Middle frontal gyrus (tissue), 1 donor: ENCODE measurements at regions not wholly inside any gene's neighbourhood (a gene's known extent, or its start where the extent isn't known, plus 50 kb on each side); places are given as distances from the start of the nearest gene placed in this dataset.

Experiments used
- DNase-seq: peaks from one replicate; pipeline ENCODE4 v3.0.0-alpha.2; 2015; ENCODE audit warnings: low spot score; ENCODE audit errors: extremely low spot score

- no peak for DNase-seq
Observed at GRCh38 chr18:42137693-42138375, 182.8 kb downstream of the PIK3C3 start.

GRCh38 chr18:42141439-42141838 is 186.4 kb downstream of the PIK3C3 start:
- no peak for DNase-seq

GRCh38 chr18:42155024-42155423 is 200.0 kb downstream of the PIK3C3 start:
- DNase-seq, result no peak

- no peak for DNase-seq
Observed at GRCh38 chr18:42156281-42156680, 201.2 kb downstream of the PIK3C3 start.

GRCh38 chr18:42157420-42157819 is 202.4 kb downstream of the PIK3C3 start:
- DNase-seq, result no peak

- DNase-seq, result no peak
Observed at GRCh38 chr18:42157878-42158277, 202.8 kb downstream of the PIK3C3 start.

GRCh38 chr18:42159146-42159545 is 204.1 kb downstream of the PIK3C3 start:
- DNase-seq, result no peak

GRCh38 chr18:42163321-42163720 is 208.3 kb downstream of the PIK3C3 start:
- DNase-seq, result no peak

- DNase-seq, result no peak
Observed at GRCh38 chr18:42164556-42164955, 209.5 kb downstream of the PIK3C3 start.

- no peak for DNase-seq
Observed at GRCh38 chr18:42165922-42166513, 211.0 kb downstream of the PIK3C3 start.

- DNase-seq, result no peak
Observed at GRCh38 chr18:42168487-42168886, 213.5 kb downstream of the PIK3C3 start.

GRCh38 chr18:42168907-42169306 is 213.9 kb downstream of the PIK3C3 start:
- no peak for DNase-seq

GRCh38 chr18:42174909-42175308 is 219.9 kb downstream of the PIK3C3 start:
- DNase-seq, result no peak

- no peak for DNase-seq
Observed at GRCh38 chr18:42176599-42176998, 221.6 kb downstream of the PIK3C3 start.

- DNase-seq, result no peak
Observed at GRCh38 chr18:42177390-42177789, 222.4 kb downstream of the PIK3C3 start.

- DNase-seq, result no peak
Observed at GRCh38 chr18:42178376-42179080, 223.5 kb downstream of the PIK3C3 start.

- no peak for DNase-seq
Observed at GRCh38 chr18:42179542-42180121, 224.6 kb downstream of the PIK3C3 start.

- DNase-seq, result no peak
Observed at GRCh38 chr18:42181474-42181873, 226.4 kb downstream of the PIK3C3 start.

GRCh38 chr18:42182728-42183700 is 228.0 kb downstream of the PIK3C3 start:
- no peak for DNase-seq

- DNase-seq, result no peak
Observed at GRCh38 chr18:42183746-42184145, 228.7 kb downstream of the PIK3C3 start.
